ENCODE measurements at regions not wholly inside any gene's neighbourhood (a gene's known extent, or its start where the extent isn't known, plus 50 kb on each side); places are given as distances from the start of the nearest gene placed in this dataset.

DNA sequence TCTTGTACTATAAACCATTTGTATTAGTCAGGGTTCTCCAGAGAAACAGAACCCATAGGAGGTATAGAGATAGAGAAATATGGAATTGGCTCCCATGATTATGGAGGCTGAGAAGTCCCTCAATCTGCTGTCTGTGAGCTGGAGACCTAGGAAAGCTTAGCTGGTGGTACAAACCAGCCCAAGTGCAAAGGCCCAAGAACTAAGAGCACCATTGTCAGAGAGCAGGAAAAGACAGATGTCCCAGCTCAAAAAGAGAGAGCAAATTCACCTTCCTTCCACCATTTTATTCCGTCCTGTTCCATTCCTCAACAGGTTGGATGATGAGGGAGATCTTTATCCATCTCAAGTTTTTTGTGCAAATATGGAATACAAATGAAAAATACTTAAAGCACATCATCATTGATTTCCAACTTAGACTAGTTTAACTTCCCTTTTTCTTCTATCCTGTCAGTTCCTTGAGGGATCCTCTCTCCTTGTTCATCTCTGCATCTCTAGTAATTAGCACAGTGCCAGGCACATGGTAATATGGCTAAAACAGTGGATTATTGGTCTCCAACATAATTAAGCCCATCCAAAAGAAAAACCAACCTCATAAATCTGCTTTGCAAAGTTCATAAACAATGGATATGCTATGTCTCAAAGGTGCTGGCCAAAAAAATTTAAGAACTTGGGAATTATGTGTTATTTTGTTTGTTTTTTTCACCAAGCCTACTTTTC lies 83.1 kb upstream of the PIK3CG start:
- TF ChIP-seq POLR2A (IDR thresholded peaks at IDR 0.05) (no peak), EP300 (IDR thresholded peaks at IDR 0.05) (no peak)
- TF ChIP-seq, protein P1, sequence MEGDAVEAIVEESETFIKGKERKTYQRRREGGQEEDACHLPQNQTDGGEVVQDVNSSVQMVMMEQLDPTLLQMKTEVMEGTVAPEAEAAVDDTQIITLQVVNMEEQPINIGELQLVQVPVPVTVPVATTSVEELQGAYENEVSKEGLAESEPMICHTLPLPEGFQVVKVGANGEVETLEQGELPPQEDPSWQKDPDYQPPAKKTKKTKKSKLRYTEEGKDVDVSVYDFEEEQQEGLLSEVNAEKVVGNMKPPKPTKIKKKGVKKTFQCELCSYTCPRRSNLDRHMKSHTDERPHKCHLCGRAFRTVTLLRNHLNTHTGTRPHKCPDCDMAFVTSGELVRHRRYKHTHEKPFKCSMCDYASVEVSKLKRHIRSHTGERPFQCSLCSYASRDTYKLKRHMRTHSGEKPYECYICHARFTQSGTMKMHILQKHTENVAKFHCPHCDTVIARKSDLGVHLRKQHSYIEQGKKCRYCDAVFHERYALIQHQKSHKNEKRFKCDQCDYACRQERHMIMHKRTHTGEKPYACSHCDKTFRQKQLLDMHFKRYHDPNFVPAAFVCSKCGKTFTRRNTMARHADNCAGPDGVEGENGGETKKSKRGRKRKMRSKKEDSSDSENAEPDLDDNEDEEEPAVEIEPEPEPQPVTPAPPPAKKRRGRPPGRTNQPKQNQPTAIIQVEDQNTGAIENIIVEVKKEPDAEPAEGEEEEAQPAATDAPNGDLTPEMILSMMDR (IDR thresholded peaks at IDR 0.05) = no peak

All from tibial nerve (tissue), 4 donors.